WI38 (cell line): ENCODE measurements at regions not wholly inside any gene's neighbourhood (a gene's known extent, or its start where the extent isn't known, plus 50 kb on each side); places are given as distances from the start of the nearest gene placed in this dataset.

Experiments
- H3K4me3 ChIP-seq: 2 replicates; pipeline ENCODE4 v1.5.1; 2011; ENCODE audit warnings: low read depth, mild to moderate bottlenecking, control low read depth, low read length
- TF ChIP-seq, protein P1 (sequence below): IDR thresholded peaks from 2 replicates; pipeline ENCODE4 v1.5.1; 2012; ENCODE audit warnings: low read depth, mild to moderate bottlenecking, control low read depth, low read length

- H3K4me3 ChIP-seq, result no peak overlapping the region
- TF ChIP-seq, protein P1, sequence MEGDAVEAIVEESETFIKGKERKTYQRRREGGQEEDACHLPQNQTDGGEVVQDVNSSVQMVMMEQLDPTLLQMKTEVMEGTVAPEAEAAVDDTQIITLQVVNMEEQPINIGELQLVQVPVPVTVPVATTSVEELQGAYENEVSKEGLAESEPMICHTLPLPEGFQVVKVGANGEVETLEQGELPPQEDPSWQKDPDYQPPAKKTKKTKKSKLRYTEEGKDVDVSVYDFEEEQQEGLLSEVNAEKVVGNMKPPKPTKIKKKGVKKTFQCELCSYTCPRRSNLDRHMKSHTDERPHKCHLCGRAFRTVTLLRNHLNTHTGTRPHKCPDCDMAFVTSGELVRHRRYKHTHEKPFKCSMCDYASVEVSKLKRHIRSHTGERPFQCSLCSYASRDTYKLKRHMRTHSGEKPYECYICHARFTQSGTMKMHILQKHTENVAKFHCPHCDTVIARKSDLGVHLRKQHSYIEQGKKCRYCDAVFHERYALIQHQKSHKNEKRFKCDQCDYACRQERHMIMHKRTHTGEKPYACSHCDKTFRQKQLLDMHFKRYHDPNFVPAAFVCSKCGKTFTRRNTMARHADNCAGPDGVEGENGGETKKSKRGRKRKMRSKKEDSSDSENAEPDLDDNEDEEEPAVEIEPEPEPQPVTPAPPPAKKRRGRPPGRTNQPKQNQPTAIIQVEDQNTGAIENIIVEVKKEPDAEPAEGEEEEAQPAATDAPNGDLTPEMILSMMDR, result no peak
These were observed 147.4 kb downstream of the NSUN3 start for GRCh38 chr3:94210256-94210655.

GRCh38 chr3:94217406-94217805 lies 154.5 kb downstream of the NSUN3 start:
- no peak overlapping the region for H3K4me3 ChIP-seq
- TF ChIP-seq, protein P1, result no peak

DNA sequence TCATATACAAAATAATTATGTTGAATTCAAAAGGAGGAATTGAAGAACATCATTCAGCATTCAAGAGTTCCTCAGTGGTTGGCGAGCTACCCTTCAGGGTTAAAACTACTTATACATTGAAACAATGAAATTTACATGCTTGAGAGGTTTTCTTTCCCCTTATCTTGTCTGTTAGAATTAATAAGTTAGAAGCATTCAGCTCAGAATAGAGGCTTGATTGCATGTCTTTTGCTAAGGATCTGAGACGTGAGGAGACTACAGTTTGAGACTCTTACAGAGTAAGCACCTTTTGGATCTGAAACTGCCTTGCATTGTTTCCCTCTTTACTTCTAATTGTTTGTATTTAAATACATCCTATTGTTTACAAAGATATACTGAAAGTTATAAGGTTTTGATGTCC lies 157.6 kb downstream of the NSUN3 start:
- TF ChIP-seq, protein P1, result no peak

GRCh38 chr3:94221829-94222228 lies 159.0 kb downstream of the NSUN3 start:
- TF ChIP-seq, protein P1, result no peak
- H3K4me3 ChIP-seq, result no peak overlapping the region

More for the DNA sequence above, 157.6 kb downstream of the NSUN3 start:
- no peak overlapping the region for H3K4me3 ChIP-seq

GRCh38 chr3:94225148-94225865 lies 162.4 kb downstream of the NSUN3 start:
- H3K4me3 ChIP-seq, result no peak overlapping the region
- TF ChIP-seq, protein P1, result no peak

DNA sequence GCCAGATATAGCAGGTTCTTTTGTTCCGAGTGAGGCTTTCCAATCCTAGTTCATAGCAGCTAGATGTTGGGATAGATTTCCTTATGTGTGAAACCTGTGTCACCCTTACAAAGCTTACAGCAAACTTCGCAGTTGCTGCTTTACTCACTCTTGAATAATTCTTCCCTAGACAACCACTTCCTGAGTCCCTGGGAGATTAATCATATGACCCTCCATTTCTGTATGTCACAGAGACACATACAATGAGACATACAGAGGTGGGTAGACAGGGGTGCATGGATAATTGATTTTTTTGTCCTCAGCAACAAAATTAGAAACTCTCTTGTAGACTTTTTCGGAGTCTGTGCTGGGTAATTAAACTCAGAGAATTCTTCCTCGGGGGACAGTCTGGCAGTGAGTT lies 163.2 kb downstream of the NSUN3 start:
- TF ChIP-seq, protein P1, result no peak
- no peak overlapping the region for H3K4me3 ChIP-seq

- H3K4me3 ChIP-seq, result no peak overlapping the region
- TF ChIP-seq, protein P1, result no peak
These were observed 170.1 kb downstream of the NSUN3 start for GRCh38 chr3:94232921-94233320.
